ENCODE measurements at regions not wholly inside any gene's neighbourhood (a gene's known extent, or its start where the extent isn't known, plus 50 kb on each side); places are given as distances from the start of the nearest gene placed in this dataset.

- Histone ChIP-seq H3K9me3 (ENCODE audit: insufficient read depth, low read length) (no peaks in the 10 kb centered on the region), H3K4me2 (ENCODE audit: low read depth, low read length, poor library complexity, severe bottlenecking) (no peak overlapping the region), H3K9ac (ENCODE audit: low read length) (no peak overlapping the region), H3K36me3 (ENCODE audit: low read length) (no peaks in the 10 kb centered on the region), H2AFZ (ENCODE audit: low read depth, low read length, severe bottlenecking) (no peak overlapping the region), H3F3A (ENCODE audit: insufficient read depth) (no peaks in the 10 kb centered on the region), H3K27ac (ENCODE audit: low read depth, low read length) (no peak overlapping the region), H3K79me2 (ENCODE audit: insufficient read depth, low read length) (no peaks in the 10 kb centered on the region), H4K20me1 (ENCODE audit: low read depth, low read length) (no peaks in the 10 kb centered on the region), H3K9me2 (replicated peaks; ENCODE audit: insufficient read depth, low read length) (no peaks in the 10 kb centered on the region), H3K27me3 (ENCODE audit: low read length) (no peaks in the 10 kb centered on the region), H3K4me3 (ENCODE audit: insufficient read depth, low read length, poor library complexity, severe bottlenecking) (no peak overlapping the region)
- TF ChIP-seq EZH2phosphoT487 (conservative IDR thresholded peaks at IDR 0.05; ENCODE audit: low read length) (no peak), CTCF (IDR thresholded peaks at IDR 0.05; ENCODE audit: insufficient read depth, low read length, poor library complexity, severe bottlenecking) (no peak)
Measured at GRCh38 chr4:157600583-157600982, 380.1 kb downstream of the GRIA2 start.

- H3F3A ChIP-seq (ENCODE audit: insufficient read depth), result no peaks in the 10 kb centered on the region
- H3K9me2 ChIP-seq (replicated peaks; ENCODE audit: insufficient read depth, low read length), result 0 out of 2 replicates have a peak, but pooled peaks cover 3% of the 10 kb centered on the region
- H4K20me1 ChIP-seq (ENCODE audit: low read depth, low read length), result no peaks in the 10 kb centered on the region
- H3K27me3 ChIP-seq (ENCODE audit: low read length), result no peaks in the 10 kb centered on the region
- H3K79me2 ChIP-seq (ENCODE audit: insufficient read depth, low read length), result no peaks in the 10 kb centered on the region
- H3K9ac ChIP-seq (ENCODE audit: low read length), result no peak overlapping the region
- no peak overlapping the region for H3K4me3 ChIP-seq (ENCODE audit: insufficient read depth, low read length, poor library complexity, severe bottlenecking)
- H3K36me3 ChIP-seq (ENCODE audit: low read length), result no peaks in the 10 kb centered on the region
- TF ChIP-seq EZH2phosphoT487 (conservative IDR thresholded peaks at IDR 0.05; ENCODE audit: low read length) (no peak), CTCF (IDR thresholded peaks at IDR 0.05; ENCODE audit: insufficient read depth, low read length, poor library complexity, severe bottlenecking) (no peak)
- H2AFZ ChIP-seq (ENCODE audit: low read depth, low read length, severe bottlenecking), result no peak overlapping the region
- no peak overlapping the region for H3K27ac ChIP-seq (ENCODE audit: low read depth, low read length)
- H3K4me2 ChIP-seq (ENCODE audit: low read depth, low read length, poor library complexity, severe bottlenecking), result no peak overlapping the region
- H3K9me3 ChIP-seq (ENCODE audit: insufficient read depth, low read length), result no peaks in the 10 kb centered on the region
Measured at GRCh38 chr4:157591245-157591644, 370.7 kb downstream of the GRIA2 start.

GRCh38 chr4:157590679-157591078, 370.2 kb downstream of the GRIA2 start:
- Histone ChIP-seq H2AFZ (ENCODE audit: low read depth, low read length, severe bottlenecking) (no peak overlapping the region), H3K27me3 (ENCODE audit: low read length) (no peaks in the 10 kb centered on the region), H3K36me3 (ENCODE audit: low read length) (no peaks in the 10 kb centered on the region), H3K9me3 (ENCODE audit: insufficient read depth, low read length) (no peaks in the 10 kb centered on the region), H4K20me1 (ENCODE audit: low read depth, low read length) (no peaks in the 10 kb centered on the region), H3K9me2 (replicated peaks; ENCODE audit: insufficient read depth, low read length) (0 out of 2 replicates have a peak, but pooled peaks cover 3% of the 10 kb centered on the region), H3K4me3 (ENCODE audit: insufficient read depth, low read length, poor library complexity, severe bottlenecking) (no peak overlapping the region), H3K27ac (ENCODE audit: low read depth, low read length) (no peak overlapping the region), H3K79me2 (ENCODE audit: insufficient read depth, low read length) (no peaks in the 10 kb centered on the region), H3K9ac (ENCODE audit: low read length) (no peak overlapping the region), H3F3A (ENCODE audit: insufficient read depth) (no peaks in the 10 kb centered on the region), H3K4me2 (ENCODE audit: low read depth, low read length, poor library complexity, severe bottlenecking) (no peak overlapping the region)
- no peak for TF ChIP-seq EZH2phosphoT487 (conservative IDR thresholded peaks at IDR 0.05; ENCODE audit: low read length)
- TF ChIP-seq CTCF (IDR thresholded peaks at IDR 0.05; ENCODE audit: insufficient read depth, low read length, poor library complexity, severe bottlenecking), result no peak

Measured in SU-DHL-6 (cell line).